NCI-H526 (cell line): ENCODE measurements at regions not wholly inside any gene's neighbourhood (a gene's known extent, or its start where the extent isn't known, plus 50 kb on each side); places are given as distances from the start of the nearest gene placed in this dataset.
"Not testable (repeated sequence)": the region's sequence is repeated elsewhere in the genome, so short reads cannot be mapped to it uniquely, and the experiment has no call there.

Source experiments
- DNase-seq, 2 experiments: peaks; one replicate each; lab custom pipeline; 2025; lab: John Stamatoyannopoulos, UW

DNA sequence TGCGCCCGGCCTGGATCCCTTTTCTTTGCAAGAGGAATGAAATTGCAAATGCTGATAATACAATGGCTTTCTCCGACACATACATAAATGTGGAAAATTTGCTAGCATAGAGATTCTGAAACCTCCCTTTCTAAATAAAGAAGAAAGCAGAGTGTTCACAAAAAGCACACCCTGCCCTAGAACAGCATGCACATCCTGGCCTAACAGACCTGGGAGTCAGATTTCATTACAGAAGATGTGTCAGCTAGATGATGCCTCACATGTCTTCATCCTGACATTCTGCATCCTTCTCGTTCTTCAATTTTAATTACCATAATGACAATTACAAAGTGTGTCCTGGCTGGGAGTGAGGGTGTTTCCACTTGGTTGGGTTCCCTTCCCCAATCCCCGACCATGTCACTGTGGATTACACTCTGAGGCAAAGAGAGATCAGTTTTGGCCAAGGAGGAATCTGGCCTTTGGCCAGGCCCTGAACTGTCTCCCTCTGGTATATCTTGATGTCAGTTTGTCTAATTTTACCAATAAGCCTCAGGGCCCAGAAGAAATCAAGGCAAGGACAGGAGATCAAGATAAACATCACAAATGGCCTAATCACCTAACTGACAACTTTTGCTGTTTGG is 104.9 kb upstream of the SPATA12 start:
- no peak for DNase-seq

- DNase-seq: no peak
Measured at GRCh38 chr3:56954125-56954524, 106.3 kb upstream of the SPATA12 start.

DNA sequence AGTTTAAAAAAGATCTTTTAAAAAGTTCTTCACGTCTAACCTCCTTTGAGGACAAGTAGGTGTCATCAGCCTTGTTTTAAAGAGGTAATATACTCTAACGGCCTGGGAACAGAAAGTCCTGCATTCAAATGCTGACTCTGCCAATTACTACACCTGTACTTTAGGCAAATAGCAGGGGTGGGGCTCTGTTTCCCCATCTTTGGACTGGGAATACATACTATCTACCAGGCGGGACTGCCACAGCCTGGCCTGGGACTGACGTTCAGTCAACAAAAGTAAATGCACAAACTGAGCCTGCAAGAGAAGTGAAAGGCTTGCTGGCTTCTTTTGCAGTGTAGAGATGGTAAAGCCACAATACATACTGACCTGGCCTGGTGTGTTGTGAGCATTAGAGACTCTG is 107.6 kb upstream of the SPATA12 start:
- no peak for DNase-seq

GRCh38 chr3:56952061-56952460 is 108.4 kb upstream of the SPATA12 start:
- no peak for DNase-seq

DNA sequence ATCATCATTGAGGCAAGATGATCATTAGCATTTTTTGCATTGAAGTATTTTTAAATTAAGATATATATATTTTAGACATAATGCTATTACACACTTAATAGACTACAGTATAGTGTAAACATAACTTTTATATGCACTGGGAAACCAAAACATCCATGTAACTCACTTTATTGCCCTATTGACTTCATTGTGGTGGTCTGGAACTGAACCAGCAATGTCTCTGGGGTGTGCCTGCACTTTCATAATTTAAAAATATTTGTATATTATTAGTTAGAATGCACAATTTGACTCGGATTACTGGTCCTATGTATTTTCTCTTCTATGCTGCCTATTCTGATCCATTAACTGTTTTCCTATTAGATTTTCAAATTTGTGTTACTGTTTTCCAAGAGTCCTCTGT is 109.1 kb upstream of the SPATA12 start:
- DNase-seq: no peak

GRCh38 chr3:56945378-56945777 is 115.1 kb upstream of the SPATA12 start:
- not testable (repeated sequence) for DNase-seq

GRCh38 chr3:56942523-56942922 is 117.9 kb upstream of the SPATA12 start:
- DNase-seq: no peak

DNA sequence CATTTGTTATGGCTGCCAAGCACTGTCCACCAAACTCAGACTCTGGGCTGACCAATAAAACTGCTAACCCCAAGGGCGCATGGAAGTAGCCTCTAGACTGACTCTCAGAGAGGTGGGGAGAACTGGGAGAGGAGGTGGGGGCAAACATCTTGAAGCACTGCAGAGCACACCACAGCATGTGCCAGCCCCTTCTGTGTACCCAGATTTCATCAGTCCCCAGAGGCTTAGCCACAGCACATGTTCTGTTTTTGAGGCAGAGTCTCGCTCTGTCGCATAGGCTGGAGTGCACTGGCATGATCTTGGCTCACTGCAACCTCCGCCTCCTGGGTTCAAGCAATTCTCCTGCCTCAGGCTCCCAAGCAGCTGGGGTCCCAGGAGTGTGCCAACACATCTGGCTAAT is 119.5 kb upstream of the SPATA12 start:
- DNase-seq: no peak

DNA sequence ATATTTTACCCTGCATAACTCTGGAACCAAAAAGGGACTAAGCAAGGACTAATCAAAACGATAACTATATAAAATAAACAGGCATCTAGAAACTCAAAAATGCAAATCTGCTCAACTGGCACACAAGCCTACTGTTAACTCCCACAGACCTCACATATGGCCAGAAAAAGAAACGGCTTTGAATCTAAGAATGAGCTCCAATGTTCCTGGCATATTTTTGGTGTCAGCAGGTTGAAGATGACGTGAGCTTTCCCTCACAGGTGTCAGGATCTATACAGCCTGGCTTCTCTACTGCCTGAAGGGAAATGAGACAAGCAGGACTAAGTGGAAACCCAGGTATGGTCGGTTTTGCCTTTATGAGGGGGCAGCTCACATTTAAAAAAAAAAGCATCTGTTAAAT is 120.1 kb upstream of the SPATA12 start:
- peak in 1 of 2 experiments; percentile 34 for DNase-seq

GRCh38 chr3:56939834-56940233 is 120.6 kb upstream of the SPATA12 start:
- DNase-seq: peak in 1 of 2 experiments; percentile 9

GRCh38 chr3:56938530-56938929 is 121.9 kb upstream of the SPATA12 start:
- peak; percentile 44 to 59 for DNase-seq

DNA sequence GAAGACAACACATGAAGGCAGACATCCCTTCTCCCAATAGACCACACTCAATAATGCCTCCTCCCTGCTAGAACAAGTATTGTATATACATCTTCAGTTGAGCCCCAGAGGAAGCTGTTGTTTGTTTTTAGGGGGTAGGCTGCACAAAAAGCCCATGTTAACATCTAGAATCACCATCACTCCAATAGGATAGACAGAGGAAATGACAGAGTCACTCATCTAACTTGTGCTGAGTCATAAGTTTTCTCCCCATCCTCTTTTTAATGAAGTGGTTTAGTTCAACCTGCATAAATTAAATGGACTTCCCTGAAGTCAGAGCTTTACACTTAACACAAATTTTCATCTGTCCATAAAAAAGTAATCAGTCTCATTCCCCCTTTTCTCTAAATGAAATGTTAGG is 122.9 kb upstream of the SPATA12 start:
- no peak for DNase-seq

DNA sequence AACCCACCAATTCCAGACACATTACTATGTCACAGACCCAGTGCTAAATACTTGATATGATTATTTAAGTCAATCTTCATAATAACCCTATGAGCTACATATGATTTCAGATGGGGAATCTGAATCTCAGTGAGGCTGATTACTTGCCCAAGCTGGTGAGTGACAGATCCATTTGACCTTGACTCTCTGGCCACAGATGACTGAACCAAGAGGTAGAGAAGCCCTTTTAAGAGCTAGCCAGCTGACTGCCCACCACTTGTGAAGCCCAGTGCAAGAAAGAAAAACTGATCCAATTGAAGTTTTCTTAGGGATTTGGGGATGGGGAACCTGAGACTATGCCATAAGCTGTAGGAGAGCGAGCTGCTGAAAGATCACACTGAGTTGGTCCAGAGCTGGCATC is 124.7 kb upstream of the SPATA12 start:
- DNase-seq: no peak

- not testable (repeated sequence) for DNase-seq
Measured at GRCh38 chr3:56934481-56934880, 126.0 kb upstream of the SPATA12 start.

- no peak for DNase-seq
Measured at GRCh38 chr3:56933803-56934202, 126.7 kb upstream of the SPATA12 start.

GRCh38 chr3:56932866-56933265 is 127.6 kb upstream of the SPATA12 start:
- no peak for DNase-seq

GRCh38 chr3:56931836-56932235 is 128.6 kb upstream of the SPATA12 start:
- no peak for DNase-seq

- DNase-seq: no peak
Measured at GRCh38 chr3:56930706-56931105, 129.0 kb upstream of the ARHGEF3 start.

GRCh38 chr3:56929809-56930615 is 128.3 kb upstream of the ARHGEF3 start:
- DNase-seq: peak in 1 of 2 experiments; percentile 12

DNA sequence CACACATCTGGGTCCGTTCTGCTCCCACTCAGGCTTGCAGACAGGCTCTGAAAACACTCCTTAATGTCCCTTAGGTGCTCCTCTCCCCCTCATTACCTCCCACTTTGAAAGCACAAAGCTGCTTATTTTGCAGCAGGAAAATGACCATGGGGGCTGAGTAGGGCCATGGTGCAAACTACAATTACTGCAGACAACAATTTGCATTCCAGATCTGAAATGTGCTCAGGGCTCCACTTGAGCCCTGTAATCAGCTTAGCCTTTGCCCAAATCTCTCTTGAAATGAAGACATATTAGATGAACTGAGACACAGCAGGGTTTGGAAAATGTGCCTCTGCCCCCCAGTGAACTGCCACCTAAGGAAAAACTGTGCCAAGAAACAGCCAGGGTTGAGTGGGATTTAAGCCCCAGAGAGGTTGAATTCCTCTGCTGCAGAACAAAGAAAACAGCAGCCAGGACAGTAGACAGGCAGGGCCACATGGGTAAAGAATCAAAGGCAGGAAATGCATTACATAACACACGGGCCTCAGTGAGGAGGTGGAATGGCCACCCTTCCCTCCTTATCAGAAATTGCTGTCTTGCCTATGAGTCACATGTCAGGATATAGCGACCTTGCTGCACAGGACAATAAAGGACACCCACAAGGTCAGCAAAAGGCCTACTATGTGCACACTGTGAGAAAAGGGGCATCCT is 126.8 kb upstream of the ARHGEF3 start:
- DNase-seq: no peak

GRCh38 chr3:56927855-56928254 is 126.1 kb upstream of the ARHGEF3 start:
- DNase-seq: no peak

DNA sequence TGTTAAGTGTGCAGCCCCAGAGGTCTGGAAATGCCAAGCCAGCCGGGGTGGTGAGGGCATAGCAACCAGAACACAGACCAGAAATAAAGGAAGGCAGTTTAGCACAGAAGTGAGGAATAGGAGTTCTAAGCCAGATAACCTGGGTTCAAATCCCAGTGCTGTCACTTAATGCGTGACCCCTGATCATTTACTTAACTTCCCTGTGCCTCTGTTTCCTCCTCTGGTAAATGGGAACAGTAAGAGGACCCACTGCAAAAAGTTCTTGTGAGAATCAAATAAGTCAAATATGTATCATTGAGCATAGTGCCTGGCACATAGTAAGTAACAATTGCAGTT is 125.2 kb upstream of the ARHGEF3 start:
- no peak for DNase-seq

DNA sequence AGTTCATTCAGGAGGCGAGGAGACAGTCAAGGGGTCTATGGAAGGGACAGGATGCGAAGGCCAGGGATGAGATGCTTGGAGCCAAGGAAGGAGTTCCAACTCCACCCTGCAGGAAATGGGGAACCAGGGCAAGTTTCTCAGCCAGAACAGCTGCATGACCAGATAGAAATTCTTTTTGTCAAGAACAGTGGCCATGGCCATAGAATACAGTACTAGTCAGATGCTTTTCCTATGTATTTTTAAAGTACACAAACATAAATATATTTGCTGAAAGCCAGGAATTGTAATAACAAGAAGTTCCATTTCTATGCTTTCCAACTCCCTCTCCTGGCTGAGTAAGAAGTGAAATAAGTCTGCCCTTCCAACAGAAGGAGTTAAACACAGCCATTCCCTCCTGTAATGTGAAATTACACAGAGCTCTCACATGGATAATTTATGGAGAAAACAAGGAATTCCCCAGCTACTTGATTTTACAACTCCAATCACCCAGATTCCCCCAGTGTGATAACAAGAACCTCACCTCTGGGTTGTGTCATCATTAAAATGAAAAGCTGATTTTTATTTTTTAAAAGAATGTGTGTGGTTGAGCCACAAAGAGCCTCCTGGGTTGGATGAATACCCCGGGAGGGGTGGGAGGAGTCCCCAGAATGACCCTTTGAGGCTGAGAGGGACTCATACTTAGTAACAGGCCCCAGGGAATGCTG is 124.6 kb upstream of the ARHGEF3 start:
- DNase-seq: no peak
